ENCODE measurements at regions not wholly inside any gene's neighbourhood (a gene's known extent, or its start where the extent isn't known, plus 50 kb on each side); places are given as distances from the start of the nearest gene placed in this dataset.

- 71% methylated on average over 3 of the region's 3 CpGs for WGBS (ENCODE audit: insufficient coverage, low coverage, low lambda C conversion rate, missing lambda C conversion rate)
- Histone ChIP-seq H3K9me3 (no peaks in the 10 kb centered on the region), H3K36me3 (no peaks in the 10 kb centered on the region), H3K27ac (no peak overlapping the region), H3K4me3 (no peak overlapping the region), H3K4me1 (no peaks in the 10 kb centered on the region), H3K27me3 (no peaks in the 10 kb centered on the region)
- TF ChIP-seq POLR2A (IDR thresholded peaks at IDR 0.05) (no peak), CTCF (IDR thresholded peaks at IDR 0.05) (no peak)
- no peak for ATAC-seq
- no peak for DNase-seq
- intact Hi-C loops (cut with DNase I), result no loop called here
These were observed 922.9 kb upstream of the LRRN3 start for GRCh38 chr7:110168010-110168409.

GRCh38 chr7:110170841-110171240 lies 920.1 kb upstream of the LRRN3 start:
- H3K36me3 ChIP-seq, result no peaks in the 10 kb centered on the region
- no peak overlapping the region for H3K27ac ChIP-seq
- no peaks in the 10 kb centered on the region for H3K4me1 ChIP-seq
- H3K27me3 ChIP-seq, result no peaks in the 10 kb centered on the region
- no peaks in the 10 kb centered on the region for H3K9me3 ChIP-seq
- intact Hi-C loops (cut with DNase I), result no loop called here
- DNase-seq, result no peak
- TF ChIP-seq POLR2A (IDR thresholded peaks at IDR 0.05), result no peak
- no peak for TF ChIP-seq CTCF (IDR thresholded peaks at IDR 0.05)
- WGBS (ENCODE audit: insufficient coverage, low coverage, low lambda C conversion rate, missing lambda C conversion rate), result 58% methylated on average over 2 of the region's 2 CpGs
- H3K4me3 ChIP-seq, result no peak overlapping the region
- ATAC-seq, result no peak

DNA sequence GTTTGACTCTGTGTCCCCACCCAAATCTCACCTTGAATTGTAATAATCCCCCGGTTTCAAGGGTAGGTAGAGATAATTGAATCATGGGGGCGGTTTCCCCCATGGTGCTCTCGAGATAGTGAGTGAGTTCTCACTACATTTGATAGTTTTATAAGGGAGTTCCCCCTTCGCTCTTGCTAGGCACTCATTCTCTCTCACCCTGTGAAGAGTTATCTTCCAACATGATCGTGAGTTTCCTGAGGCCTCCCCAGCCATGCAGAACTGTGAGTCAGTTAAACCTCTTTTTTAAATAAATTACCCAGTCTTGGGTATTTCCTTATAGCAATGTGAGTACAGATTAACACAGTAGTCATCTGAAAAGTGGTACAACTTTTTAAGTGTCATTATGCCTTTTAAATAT lies 913.5 kb upstream of the LRRN3 start:
- intact Hi-C loops (cut with DNase I), result no loop called here
- Histone ChIP-seq H3K4me3 (no peak overlapping the region), H3K27ac (no peak overlapping the region), H3K9me3 (no peaks in the 10 kb centered on the region), H3K36me3 (no peaks in the 10 kb centered on the region), H3K4me1 (no peaks in the 10 kb centered on the region), H3K27me3 (no peaks in the 10 kb centered on the region)
- 60% methylated on average over 5 of the region's 5 CpGs for WGBS (ENCODE audit: insufficient coverage, low coverage, low lambda C conversion rate, missing lambda C conversion rate)
- TF ChIP-seq CTCF (IDR thresholded peaks at IDR 0.05) (no peak), POLR2A (IDR thresholded peaks at IDR 0.05) (no peak)
- no peak for ATAC-seq
- DNase-seq, result no peak

GRCh38 chr7:110179037-110179436 lies 911.9 kb upstream of the LRRN3 start:
- Histone ChIP-seq H3K4me1 (no peaks in the 10 kb centered on the region), H3K27me3 (no peaks in the 10 kb centered on the region), H3K9me3 (no peaks in the 10 kb centered on the region), H3K36me3 (no peaks in the 10 kb centered on the region), H3K27ac (no peak overlapping the region), H3K4me3 (no peak overlapping the region)
- intact Hi-C loops (cut with DNase I), result no loop called here
- DNase-seq (no peak), ATAC-seq (no peak)
- no peak for TF ChIP-seq CTCF (IDR thresholded peaks at IDR 0.05)
- TF ChIP-seq POLR2A (IDR thresholded peaks at IDR 0.05), result no peak
- 36% methylated on average over 2 of the region's 2 CpGs for WGBS (ENCODE audit: insufficient coverage, low coverage, low lambda C conversion rate, missing lambda C conversion rate)

GRCh38 chr7:110181768-110182167 lies 909.2 kb upstream of the LRRN3 start:
- no peak overlapping the region for H3K27ac ChIP-seq
- H3K4me1 ChIP-seq, result no peaks in the 10 kb centered on the region
- no peak overlapping the region for H3K4me3 ChIP-seq
- H3K9me3 ChIP-seq, result no peaks in the 10 kb centered on the region
- intact Hi-C loops (cut with DNase I), result no loop called here
- H3K27me3 ChIP-seq, result no peaks in the 10 kb centered on the region
- TF ChIP-seq POLR2A (IDR thresholded peaks at IDR 0.05), result no peak
- no peak for TF ChIP-seq CTCF (IDR thresholded peaks at IDR 0.05)
- WGBS (ENCODE audit: insufficient coverage, low coverage, low lambda C conversion rate, missing lambda C conversion rate), result 64% methylated on average over 6 of the region's 6 CpGs
- DNase-seq, result no peak
- no peaks in the 10 kb centered on the region for H3K36me3 ChIP-seq
- ATAC-seq, result no peak

All from right lobe of liver (tissue), 6 donors.